HFFc6 (cell line): ENCODE measurements at regions not wholly inside any gene's neighbourhood (a gene's known extent, or its start where the extent isn't known, plus 50 kb on each side); places are given as distances from the start of the nearest gene placed in this dataset.
"Not testable (repeated sequence)": the region's sequence is repeated elsewhere in the genome, so short reads cannot be mapped to it uniquely, and the experiment has no call there.

Experiments used
- DNase-seq: peaks from one replicate; pipeline ENCODE4 v3.0.0-alpha.2; 2018
- H3K27ac Mint-ChIP-seq: 2 replicates; pipeline ENCODE4 v1.8.0; 2020; ENCODE audit warnings: mild to moderate bottlenecking, mixed read lengths
- H3K27me3 Mint-ChIP-seq: 2 replicates; pipeline ENCODE4 v1.8.0; 2021; ENCODE audit warnings: mild to moderate bottlenecking, moderate library complexity, mixed read lengths; ENCODE audit not compliant: insufficient read depth
- H3K36me3 Mint-ChIP-seq: 2 replicates; pipeline ENCODE4 v1.8.0; 2021; ENCODE audit warnings: low read depth, mixed read lengths
- H3K4me1 Mint-ChIP-seq: 2 replicates; pipeline ENCODE4 v1.8.0; 2020; ENCODE audit warnings: low read depth, mixed read lengths
- H3K4me3 Mint-ChIP-seq: 2 replicates; pipeline ENCODE4 v1.8.0; 2020; ENCODE audit warnings: mild to moderate bottlenecking, moderate library complexity, mixed read lengths
- H3K9me3 Mint-ChIP-seq: 2 replicates; pipeline ENCODE4 v1.8.0; 2020; ENCODE audit warnings: mild to moderate bottlenecking, mixed read lengths
- CTCF ChIP-seq: fragments of 200-600 bp; sonication (generic); IDR thresholded peaks from 2 replicates; pipeline ENCODE4 v1.5.0; 2021; ENCODE audit warnings: antibody characterized with exemption, mild to moderate bottlenecking

GRCh38 chr3:177379045-177379444 is 181.8 kb upstream of the TBL1XR1 start:
- Mint-ChIP-seq H3K9me3 (peaks cover 4% of the 10 kb centered on the region; the same call in 1 of the 2 replicates), H3K36me3 (peaks cover 8% of the 10 kb centered on the region), H3K27me3 (no peaks in the 10 kb centered on the region), H3K4me1 (no peaks in the 10 kb centered on the region), H3K4me3 (no peak overlapping the region), H3K27ac (no peak overlapping the region)
- no peak for DNase-seq
- no peak for TF ChIP-seq CTCF

- no peak for DNase-seq
- no peak overlapping the region for H3K4me3 Mint-ChIP-seq
- peaks cover 4% of the 10 kb centered on the region; the same call in 1 of the 2 replicates for H3K9me3 Mint-ChIP-seq
- H3K27me3 Mint-ChIP-seq: no peaks in the 10 kb centered on the region
- peaks cover 8% of the 10 kb centered on the region for H3K4me1 Mint-ChIP-seq
- H3K27ac Mint-ChIP-seq: no peak overlapping the region
- H3K36me3 Mint-ChIP-seq: peaks cover 8% of the 10 kb centered on the region
- no peak for TF ChIP-seq CTCF
Measured at GRCh38 chr3:177381070-177381469, 183.8 kb upstream of the TBL1XR1 start.

GRCh38 chr3:177382944-177383343 is 185.7 kb upstream of the TBL1XR1 start:
- H3K4me1 Mint-ChIP-seq: peaks cover 13% of the 10 kb centered on the region
- no peak for TF ChIP-seq CTCF
- H3K27me3 Mint-ChIP-seq: no peaks in the 10 kb centered on the region
- H3K36me3 Mint-ChIP-seq: peaks cover 8% of the 10 kb centered on the region
- H3K27ac Mint-ChIP-seq: no peak overlapping the region
- DNase-seq: no peak
- H3K4me3 Mint-ChIP-seq: no peak overlapping the region
- peaks cover 4% of the 10 kb centered on the region; the same call in 1 of the 2 replicates for H3K9me3 Mint-ChIP-seq

- peaks cover 2% of the 10 kb centered on the region for H3K36me3 Mint-ChIP-seq
- H3K4me3 Mint-ChIP-seq: no peak overlapping the region
- peaks cover 3% of the 10 kb centered on the region; the same call in 1 of the 2 replicates for H3K9me3 Mint-ChIP-seq
- H3K27me3 Mint-ChIP-seq: no peaks in the 10 kb centered on the region
- no peak for DNase-seq
- peaks cover 13% of the 10 kb centered on the region for H3K4me1 Mint-ChIP-seq
- no peak overlapping the region for H3K27ac Mint-ChIP-seq
- TF ChIP-seq CTCF: no peak
Measured at GRCh38 chr3:177385186-177385585, 187.9 kb upstream of the TBL1XR1 start.

- Mint-ChIP-seq H3K36me3 (no peaks in the 10 kb centered on the region), H3K4me1 (peaks cover 13% of the 10 kb centered on the region), H3K9me3 (no peaks in the 10 kb centered on the region), H3K4me3 (no peak overlapping the region), H3K27ac (no peak overlapping the region), H3K27me3 (no peaks in the 10 kb centered on the region)
- peak; percentile 26 for DNase-seq
- TF ChIP-seq CTCF: no peak
Measured at GRCh38 chr3:177385831-177386301, 188.6 kb upstream of the TBL1XR1 start.

GRCh38 chr3:177388209-177388608 is 190.9 kb upstream of the TBL1XR1 start:
- Mint-ChIP-seq H3K4me3 (no peak overlapping the region), H3K9me3 (no peaks in the 10 kb centered on the region), H3K36me3 (no peaks in the 10 kb centered on the region), H3K4me1 (peaks cover 13% of the 10 kb centered on the region), H3K27me3 (no peaks in the 10 kb centered on the region), H3K27ac (no peak overlapping the region)
- no peak for DNase-seq
- no peak for TF ChIP-seq CTCF

GRCh38 chr3:177394231-177395024 is 197.1 kb upstream of the TBL1XR1 start:
- not testable (repeated sequence) for H3K4me1 Mint-ChIP-seq, H3K27me3 Mint-ChIP-seq, H3K9me3 Mint-ChIP-seq, DNase-seq, H3K4me3 Mint-ChIP-seq, H3K27ac Mint-ChIP-seq, H3K36me3 Mint-ChIP-seq
